ENCODE measurements at regions not wholly inside any gene's neighbourhood (a gene's known extent, or its start where the extent isn't known, plus 50 kb on each side); places are given as distances from the start of the nearest gene placed in this dataset.

DNA sequence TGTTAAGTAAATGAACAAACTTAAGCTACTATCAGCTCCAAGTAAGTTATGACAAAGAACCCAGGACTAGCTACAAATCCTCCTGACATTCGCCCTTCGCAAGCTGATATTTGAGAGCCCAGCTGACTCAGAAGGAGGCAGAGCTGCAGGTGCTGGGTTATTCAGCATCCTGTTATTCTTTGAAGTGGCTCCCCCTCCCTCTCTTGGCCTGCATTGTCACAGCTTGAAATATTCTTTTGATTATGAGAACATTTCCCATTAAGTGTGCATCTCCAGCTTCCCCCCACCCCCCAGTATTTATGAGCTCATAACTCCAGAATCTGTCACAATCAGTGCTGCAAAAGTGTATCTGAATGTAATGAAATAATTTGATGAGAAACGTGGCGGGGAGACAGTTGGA lies 78.8 kb upstream of the RALY start:
- no peak overlapping the region for H3K4me3 ChIP-seq
- DNase-seq (no peak), ATAC-seq (no peak)
- no peaks in the 10 kb centered on the region for H3K36me3 ChIP-seq (ENCODE audit: low read depth)
- TF ChIP-seq, protein P1, sequence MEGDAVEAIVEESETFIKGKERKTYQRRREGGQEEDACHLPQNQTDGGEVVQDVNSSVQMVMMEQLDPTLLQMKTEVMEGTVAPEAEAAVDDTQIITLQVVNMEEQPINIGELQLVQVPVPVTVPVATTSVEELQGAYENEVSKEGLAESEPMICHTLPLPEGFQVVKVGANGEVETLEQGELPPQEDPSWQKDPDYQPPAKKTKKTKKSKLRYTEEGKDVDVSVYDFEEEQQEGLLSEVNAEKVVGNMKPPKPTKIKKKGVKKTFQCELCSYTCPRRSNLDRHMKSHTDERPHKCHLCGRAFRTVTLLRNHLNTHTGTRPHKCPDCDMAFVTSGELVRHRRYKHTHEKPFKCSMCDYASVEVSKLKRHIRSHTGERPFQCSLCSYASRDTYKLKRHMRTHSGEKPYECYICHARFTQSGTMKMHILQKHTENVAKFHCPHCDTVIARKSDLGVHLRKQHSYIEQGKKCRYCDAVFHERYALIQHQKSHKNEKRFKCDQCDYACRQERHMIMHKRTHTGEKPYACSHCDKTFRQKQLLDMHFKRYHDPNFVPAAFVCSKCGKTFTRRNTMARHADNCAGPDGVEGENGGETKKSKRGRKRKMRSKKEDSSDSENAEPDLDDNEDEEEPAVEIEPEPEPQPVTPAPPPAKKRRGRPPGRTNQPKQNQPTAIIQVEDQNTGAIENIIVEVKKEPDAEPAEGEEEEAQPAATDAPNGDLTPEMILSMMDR (IDR thresholded peaks at IDR 0.05): no peak
- no peaks in the 10 kb centered on the region for H3K4me1 ChIP-seq (ENCODE audit: low read depth)
- H3K9me3 ChIP-seq: no peaks in the 10 kb centered on the region
- intact Hi-C loops (cut with DNase I, micrococcal nuclease): no loop called here

DNA sequence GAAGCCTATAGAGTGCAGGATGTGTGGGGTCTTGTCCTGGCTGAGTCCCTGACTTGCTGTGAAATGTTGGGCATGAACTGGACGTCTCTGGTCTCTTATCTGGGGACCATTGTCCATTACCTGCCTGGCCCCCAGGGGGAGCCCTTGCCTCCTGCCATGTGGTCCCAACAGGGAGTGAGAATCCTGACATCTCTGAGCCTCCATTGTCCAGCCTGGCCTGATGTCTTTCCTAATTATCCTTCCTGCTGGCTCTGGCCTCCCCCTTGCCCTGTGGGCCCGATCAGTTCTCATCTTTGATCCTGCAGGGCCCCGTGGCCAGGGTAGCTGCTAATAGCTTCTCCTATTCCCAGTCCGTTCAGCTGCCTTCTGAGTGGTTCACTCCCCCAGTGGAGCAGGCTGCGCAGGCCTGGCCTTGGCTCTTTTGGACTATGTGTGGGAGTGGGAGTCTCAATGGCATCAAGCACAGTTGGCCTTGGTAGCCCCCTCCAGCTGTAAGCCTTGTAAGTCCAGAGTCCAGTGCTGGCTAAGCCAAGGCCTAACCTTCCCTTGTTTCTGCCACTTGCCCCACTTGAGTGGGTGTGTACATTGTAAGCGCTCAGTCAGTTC lies 77.9 kb upstream of the RALY start:
- H3K4me3 ChIP-seq: no peak overlapping the region
- ATAC-seq (peak; percentile 85), DNase-seq (peak in 2 of 3 donors; percentile 77 to 79)
- TF ChIP-seq, protein P1 (IDR thresholded peaks at IDR 0.05): peak; percentile 47
- intact Hi-C loops (cut with DNase I, micrococcal nuclease): no loop called here
- no peaks in the 10 kb centered on the region for H3K9me3 ChIP-seq
- no peaks in the 10 kb centered on the region for H3K4me1 ChIP-seq (ENCODE audit: low read depth)
- H3K36me3 ChIP-seq (ENCODE audit: low read depth): no peaks in the 10 kb centered on the region

DNA sequence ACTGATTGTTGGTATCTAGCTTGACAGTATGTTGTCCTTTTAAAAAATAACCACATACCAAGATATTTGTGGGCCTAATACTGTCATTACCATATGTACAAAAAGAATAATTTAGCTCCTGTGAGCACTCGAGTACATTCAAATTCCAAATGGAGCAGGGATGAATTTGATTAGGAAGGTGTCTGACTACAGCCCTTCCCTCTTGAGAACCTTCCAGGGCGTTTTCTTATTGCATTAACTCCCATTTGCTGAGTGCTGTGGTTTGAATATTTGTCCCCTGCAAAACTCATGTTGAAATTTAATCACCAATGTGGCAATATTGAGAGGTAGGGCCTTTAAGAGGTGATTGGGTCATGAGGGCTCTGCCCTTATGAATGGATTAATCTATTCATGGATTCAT lies 76.9 kb upstream of the RALY start:
- Histone ChIP-seq H3K4me3 (no peak overlapping the region), H3K36me3 (ENCODE audit: low read depth) (no peaks in the 10 kb centered on the region), H3K4me1 (ENCODE audit: low read depth) (no peaks in the 10 kb centered on the region), H3K9me3 (no peaks in the 10 kb centered on the region)
- no peak for ATAC-seq
- intact Hi-C loops (cut with DNase I, micrococcal nuclease): no loop called here
- TF ChIP-seq, protein P1 (IDR thresholded peaks at IDR 0.05): no peak
- DNase-seq: no peak

DNA sequence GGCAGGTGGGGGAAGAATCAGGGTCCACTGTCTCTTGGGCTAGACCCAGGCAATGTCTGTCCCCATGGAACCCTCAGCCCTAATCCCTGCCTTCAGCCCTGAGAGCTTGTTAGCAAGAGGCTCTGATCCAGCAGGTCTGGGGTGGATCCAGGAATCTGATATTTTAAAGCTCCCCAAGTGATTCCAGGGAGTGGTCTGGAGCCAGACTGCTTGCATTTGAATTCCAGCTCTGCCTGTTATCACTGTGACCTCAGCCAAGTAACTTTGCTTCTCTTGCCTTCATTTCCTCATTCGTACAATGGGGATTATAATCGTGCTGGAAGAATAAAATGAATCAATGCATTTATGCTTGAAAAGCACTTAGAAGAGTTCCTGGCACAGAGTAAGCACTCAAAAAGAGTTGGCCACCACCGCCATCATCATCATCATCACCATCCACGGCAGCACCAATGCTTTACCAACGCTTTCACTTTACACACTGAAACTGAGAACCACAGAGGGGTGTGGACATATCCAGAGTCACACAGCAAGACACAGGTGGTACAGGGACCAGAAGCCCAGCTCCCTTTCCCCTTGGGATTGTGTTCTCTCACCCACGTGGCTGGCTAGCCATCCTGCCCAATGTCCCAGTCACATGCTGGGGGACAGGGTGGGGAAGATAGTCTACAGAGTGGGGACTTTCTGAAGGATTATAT lies 75.7 kb upstream of the RALY start:
- no peaks in the 10 kb centered on the region for H3K36me3 ChIP-seq (ENCODE audit: low read depth)
- intact Hi-C loops (cut with DNase I, micrococcal nuclease): no loop called here
- H3K4me3 ChIP-seq: no peak overlapping the region
- no peaks in the 10 kb centered on the region for H3K4me1 ChIP-seq (ENCODE audit: low read depth)
- TF ChIP-seq, protein P1 (IDR thresholded peaks at IDR 0.05): no peak
- H3K9me3 ChIP-seq: no peaks in the 10 kb centered on the region
- DNase-seq (no peak), ATAC-seq (no peak)

DNA sequence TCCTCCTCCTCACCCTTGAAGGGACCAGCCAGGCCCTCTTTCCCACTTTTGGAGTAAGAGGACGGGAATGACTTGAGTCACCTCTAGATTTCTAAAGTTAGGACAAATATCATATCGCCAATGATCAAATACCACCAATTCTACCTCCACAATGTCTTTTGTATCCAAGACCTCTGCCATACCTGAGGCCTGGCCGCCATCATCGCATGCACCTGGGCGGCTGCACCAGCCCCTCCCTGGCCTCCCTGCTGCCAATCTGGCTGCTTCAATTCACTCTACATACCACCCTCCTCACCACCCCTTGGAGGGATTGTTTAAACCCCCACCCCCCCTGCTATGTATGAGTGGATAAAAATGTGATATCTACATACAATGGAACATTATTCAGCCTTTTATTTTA lies 75.0 kb upstream of the RALY start:
- no peaks in the 10 kb centered on the region for H3K9me3 ChIP-seq
- DNase-seq (no peak), ATAC-seq (no peak)
- H3K4me1 ChIP-seq (ENCODE audit: low read depth): no peaks in the 10 kb centered on the region
- TF ChIP-seq, protein P1 (IDR thresholded peaks at IDR 0.05): no peak
- no peaks in the 10 kb centered on the region for H3K36me3 ChIP-seq (ENCODE audit: low read depth)
- H3K4me3 ChIP-seq: no peak overlapping the region
- intact Hi-C loops (cut with DNase I, micrococcal nuclease): no loop called here

Data from mucosa of descending colon (tissue), 3 donors.